Neural progenitor cell (in vitro differentiated cells): ENCODE measurements at regions not wholly inside any gene's neighbourhood (a gene's known extent, or its start where the extent isn't known, plus 50 kb on each side); places are given as distances from the start of the nearest gene placed in this dataset.

ENCODE experiments used
- CTCF ChIP-seq: fragments of 200-600 bp; sonication (generic); IDR thresholded peaks from 2 replicates; pipeline ENCODE4 v1.5.1; 2017; ENCODE audit warnings: antibody characterized with exemption, mild to moderate bottlenecking
- EZH2 ChIP-seq: fragments of 200-600 bp; sonication (generic); IDR thresholded peaks from 2 replicates; pipeline ENCODE4 v1.6.1; 2017; ENCODE audit warnings: antibody characterized with exemption, mild to moderate bottlenecking, moderate library complexity

- no peak for TF ChIP-seq CTCF
- no peak for TF ChIP-seq EZH2
Observed at GRCh38 chr1:238895911-238896310, 490.5 kb upstream of the CHRM3 start.
